CD4-positive, alpha-beta T cell treated with Interleukin-21 for 1 hour (primary cell): ENCODE measurements at regions not wholly inside any gene's neighbourhood (a gene's known extent, or its start where the extent isn't known, plus 50 kb on each side); places are given as distances from the start of the nearest gene placed in this dataset.
"Not testable (repeated sequence)": the region's sequence is repeated elsewhere in the genome, so short reads cannot be mapped to it uniquely, and the experiment has no call there.

Experiments used
- DNase-seq: peaks from one replicate; pipeline ENCODE4 v3.0.0-alpha.2; 2020

DNA sequence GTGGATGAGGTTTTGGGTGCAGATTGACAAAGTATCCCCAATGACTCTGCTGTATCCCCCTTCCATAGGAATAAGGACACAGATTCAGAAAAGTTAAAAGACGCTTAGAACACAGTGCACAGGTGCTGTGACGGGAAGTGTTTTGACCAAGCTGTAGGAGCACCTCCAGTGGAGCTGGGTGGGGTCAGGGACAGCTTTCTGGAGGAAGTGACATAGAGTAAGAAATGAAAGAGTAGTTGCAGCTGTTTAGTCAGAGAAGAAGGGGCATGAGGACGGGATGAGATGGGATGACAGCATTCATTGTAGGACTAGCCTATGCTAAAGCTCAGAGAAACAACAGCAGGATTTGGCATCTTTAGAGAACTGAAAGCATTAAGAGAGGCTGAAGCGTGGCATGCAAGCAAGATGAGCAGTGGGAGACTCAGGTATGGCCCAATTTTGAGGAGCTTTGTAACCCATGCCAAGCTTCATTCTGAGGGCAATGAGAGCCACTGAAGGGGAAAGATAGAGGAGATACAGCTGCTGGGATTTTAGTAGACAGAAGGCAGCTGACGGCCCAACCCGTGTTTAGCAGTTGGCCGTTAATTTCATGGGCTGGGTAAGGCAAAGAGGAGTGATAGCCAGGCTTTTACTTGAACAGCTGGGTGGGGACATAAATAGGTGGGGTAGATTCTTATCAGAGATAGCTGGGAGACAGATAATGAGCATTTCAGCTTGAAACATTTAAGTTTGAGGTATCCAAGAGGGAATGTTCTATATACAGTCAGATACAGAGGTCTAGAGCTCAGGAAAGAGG lies 131.8 kb upstream of the KRAS start:
- DNase-seq: peak; percentile 42

GRCh38 chr12:25377469-25378177 lies 126.9 kb upstream of the KRAS start:
- DNase-seq: peak; percentile 62

- peak; percentile 22 for DNase-seq
Measured at GRCh38 chr12:25376985-25377384, 126.3 kb upstream of the KRAS start.

DNA sequence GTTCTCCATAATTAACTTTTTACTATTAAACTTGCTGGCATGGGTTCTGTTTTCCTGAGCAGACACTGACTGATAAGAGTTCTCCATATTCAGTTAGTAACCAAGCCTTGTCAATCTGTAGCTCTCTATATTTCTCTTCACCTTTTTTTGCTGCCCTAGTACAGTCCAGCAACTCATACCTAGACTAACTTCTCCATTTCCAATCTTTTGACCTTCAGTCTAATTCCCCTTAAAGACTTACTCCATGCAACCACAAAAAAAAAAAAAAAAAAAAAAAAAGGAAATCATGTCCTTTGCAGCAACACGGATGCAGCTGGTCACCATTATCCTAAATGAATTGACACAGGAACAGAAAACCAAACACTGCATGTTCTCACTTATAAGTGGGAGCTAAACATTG lies 125.7 kb upstream of the KRAS start:
- DNase-seq: no peak

- DNase-seq: no peak
Measured at GRCh38 chr12:25372969-25373817, 122.5 kb upstream of the KRAS start.

DNA sequence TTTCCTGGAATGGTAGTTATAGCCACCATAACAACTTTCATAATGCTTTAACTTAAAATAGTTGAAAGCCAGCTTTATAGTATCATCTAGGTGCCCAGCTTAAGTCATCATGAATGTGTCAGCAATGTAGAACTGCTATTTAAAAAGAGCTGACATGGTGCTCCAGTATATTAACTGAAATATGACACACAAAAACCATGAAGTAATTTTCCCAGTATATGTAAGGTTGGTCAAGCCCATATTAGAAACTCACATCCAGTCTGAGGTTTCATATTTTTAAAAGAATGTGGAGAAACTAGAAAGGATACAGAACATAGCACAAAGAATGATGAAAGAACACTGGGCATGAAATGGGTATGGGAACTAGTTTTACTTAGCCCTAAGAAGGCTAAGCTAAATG lies 121.3 kb upstream of the KRAS start:
- DNase-seq: no peak

DNA sequence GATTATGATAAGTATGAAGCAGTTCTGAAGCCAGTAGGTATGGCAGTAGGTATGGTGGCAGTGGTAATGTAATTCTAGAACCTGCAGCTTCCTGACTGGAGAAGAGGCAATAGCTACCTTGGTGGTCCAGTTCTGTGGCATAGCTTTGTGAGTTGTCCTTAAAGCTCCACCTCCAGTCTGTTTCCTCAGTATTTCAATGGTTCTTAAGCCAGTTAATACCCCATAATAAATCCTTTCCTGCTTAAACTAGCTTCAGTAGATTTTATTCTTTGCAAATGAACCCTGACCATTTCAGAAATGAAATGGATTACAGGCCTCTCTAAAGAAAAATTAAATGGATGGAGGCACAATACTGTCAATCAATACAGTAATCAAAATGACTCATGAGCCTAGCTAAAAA lies 117.8 kb upstream of the KRAS start:
- DNase-seq: no peak

DNA sequence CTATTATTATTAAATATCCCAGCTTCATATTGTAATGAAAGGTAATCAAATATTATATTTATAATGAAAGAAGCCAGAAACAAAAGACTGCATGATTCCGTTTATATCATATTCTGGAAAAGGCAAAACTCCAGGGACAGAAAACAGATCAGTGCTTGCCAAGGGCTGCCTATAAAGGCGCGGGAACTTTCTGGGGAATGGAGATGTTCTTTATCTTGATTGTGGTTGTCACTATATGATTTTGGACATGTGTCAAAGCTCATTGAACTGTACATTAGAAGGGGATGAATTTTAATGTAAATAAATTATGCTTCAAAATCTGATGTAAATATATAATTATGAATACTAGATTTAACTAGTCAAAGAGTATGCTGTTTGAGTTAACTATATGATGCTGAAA lies 115.4 kb upstream of the KRAS start:
- no peak for DNase-seq

DNA sequence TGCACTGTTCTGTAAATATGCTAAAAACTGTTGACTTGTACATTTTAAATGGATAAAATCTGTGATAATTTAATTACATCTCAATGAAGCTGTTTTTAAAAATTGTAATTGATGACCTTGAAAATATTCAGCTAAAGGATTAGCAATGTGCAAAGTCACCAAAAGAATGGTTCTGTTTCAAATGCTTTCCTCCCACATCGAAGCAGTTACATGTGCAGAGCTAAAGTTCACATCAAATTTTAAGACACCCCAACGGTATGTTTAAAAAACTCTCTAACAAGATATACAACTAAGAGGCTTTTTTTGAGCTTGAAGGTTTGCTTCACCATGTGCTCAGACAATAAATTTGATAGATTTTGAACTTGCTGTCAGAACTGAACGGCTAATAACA lies 114.6 kb upstream of the KRAS start:
- DNase-seq: no peak

DNA sequence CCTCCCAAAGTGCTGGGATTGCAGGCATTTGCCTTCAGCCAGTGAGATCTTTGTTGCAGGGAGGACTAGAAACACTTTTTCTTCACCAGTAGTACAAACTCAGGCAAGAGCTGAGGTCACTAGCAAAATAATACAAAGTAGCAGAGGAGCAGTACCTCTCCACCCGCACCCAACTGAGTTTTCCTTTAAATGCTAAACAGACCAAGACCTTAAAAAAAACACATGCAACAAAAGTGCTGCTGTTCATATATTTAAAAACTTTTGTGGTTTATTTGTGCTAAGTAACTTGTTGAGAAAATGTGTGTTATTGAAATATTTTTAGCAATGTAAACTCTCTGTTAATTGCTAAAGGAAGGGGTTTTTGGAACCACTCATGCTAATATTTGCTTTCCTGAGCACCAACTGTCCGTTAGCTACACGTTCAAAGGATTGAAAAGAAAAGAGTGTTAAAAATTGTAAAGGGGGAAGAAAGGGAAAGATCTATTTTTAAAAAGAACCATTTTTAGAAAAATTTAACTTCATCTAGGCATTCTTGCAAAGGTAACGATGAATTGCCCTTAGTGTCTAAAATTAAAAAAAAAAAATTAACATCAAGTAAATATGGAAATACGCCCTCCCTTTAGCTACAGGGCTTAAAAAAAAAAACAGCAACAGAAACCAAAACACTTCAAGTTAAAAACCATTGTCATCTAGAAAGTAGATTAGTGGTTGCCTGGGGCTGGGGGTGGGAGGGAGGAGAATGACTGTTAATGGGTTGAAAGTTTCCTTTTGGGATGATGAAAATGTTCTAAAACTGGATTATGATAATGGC lies 114.0 kb upstream of the KRAS start:
- peak; percentile 36 for DNase-seq

- no peak for DNase-seq
Measured at GRCh38 chr12:25362646-25363045, 111.9 kb upstream of the KRAS start.

DNA sequence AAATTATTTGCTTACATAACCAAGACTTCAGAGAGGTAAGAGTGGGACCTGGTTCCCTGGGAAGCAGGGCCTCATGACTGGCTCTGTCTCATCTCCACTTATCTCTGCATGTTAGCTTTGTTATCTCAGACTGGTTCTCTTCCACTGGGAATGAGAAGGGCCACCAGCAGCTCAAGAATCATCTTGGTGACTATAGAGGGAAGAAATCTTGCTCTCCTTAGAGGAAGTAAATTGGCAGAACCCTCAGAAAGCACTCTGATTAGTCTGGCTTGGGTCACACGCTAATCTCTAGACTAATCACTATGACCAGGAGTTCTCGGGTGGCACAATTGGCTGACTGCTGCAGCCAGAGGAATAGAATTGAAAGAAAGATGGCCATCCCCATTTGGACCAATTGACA lies 110.8 kb upstream of the KRAS start:
- no peak for DNase-seq

GRCh38 chr12:25357595-25357994 lies 106.9 kb upstream of the KRAS start:
- no peak for DNase-seq

DNA sequence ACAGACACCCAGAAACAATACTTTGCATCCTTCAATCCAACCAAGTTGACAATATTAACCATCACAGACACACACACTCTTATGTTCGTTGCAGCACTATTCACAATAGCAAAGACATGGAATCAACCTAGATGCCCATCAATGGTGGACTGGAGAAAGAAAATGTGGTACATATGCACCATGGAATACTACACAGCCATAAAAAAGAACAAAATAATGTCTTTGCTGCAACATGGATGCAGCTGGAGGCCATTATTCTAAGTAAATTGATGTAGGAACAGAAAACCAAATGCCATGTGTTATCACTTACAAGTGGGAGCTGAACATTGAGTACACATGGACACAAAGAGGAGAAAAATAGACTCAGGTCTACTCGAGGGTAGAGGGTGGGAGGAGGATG lies 102.2 kb upstream of the KRAS start:
- DNase-seq: not testable (repeated sequence)

GRCh38 chr12:25352083-25352918 lies 101.6 kb upstream of the KRAS start:
- DNase-seq: no peak

- no peak for DNase-seq
Measured at GRCh38 chr12:25348593-25348895, 97.8 kb upstream of the KRAS start.

- no peak for DNase-seq
Measured at GRCh38 chr12:25347716-25348592, 97.2 kb upstream of the KRAS start.

DNA sequence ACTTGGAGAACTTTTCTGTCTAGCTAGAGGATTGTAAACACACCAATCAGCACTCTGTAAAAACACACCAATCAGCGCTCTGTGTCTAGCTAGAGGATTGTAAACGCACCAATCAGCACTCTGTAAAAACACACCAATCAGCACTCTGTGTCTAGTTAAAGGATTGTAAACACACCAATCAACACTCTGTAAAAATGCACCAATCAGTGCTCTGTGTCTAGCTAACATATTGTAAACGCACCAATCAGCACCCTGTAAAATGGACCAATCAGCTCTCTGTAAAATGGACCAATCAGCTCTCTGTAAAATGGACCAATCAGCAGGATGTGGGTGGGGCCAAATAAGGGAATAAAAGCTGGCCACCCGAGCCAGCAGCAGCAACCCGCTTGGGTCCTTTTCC lies 91.1 kb upstream of the KRAS start:
- DNase-seq: not testable (repeated sequence)

DNA sequence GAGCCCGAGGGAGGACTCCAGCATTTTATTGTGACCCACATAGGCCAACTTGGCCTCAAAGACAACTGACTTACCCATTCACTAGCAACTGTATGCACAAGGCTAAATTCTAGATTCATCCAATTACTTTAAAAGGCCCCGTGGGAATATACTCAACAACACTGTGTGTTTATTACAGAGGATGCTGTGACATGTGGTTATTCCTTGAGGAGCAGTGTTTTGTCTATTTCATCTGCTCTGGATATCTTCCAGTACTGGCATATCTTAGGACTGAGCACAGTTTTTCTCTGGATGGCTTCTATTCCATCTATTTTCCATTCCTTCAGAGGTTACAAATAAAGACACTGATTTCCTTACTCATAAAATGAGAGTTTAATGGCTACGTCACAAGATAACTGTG lies 87.2 kb upstream of the KRAS start:
- no peak for DNase-seq

GRCh38 chr12:25332143-25332542 lies 81.4 kb upstream of the KRAS start:
- DNase-seq: no peak
